HepG2 (cell line): ENCODE measurements at regions not wholly inside any gene's neighbourhood (a gene's known extent, or its start where the extent isn't known, plus 50 kb on each side); places are given as distances from the start of the nearest gene placed in this dataset.

Experiments used
- FOXO1 ChIP-seq: sonication (generic); formaldehyde crosslinking; IDR thresholded peaks from 2 replicates; pipeline ENCODE4 v1.4.0; 2020; ENCODE audit warnings: missing genetic modification reagents
- HDAC6 ChIP-seq: fragments of 200-600 bp; sonication (generic); IDR thresholded peaks from 2 replicates; pipeline ENCODE4 v1.7.0; 2017; ENCODE audit warnings: mild to moderate bottlenecking, antibody characterized with exemption, low read length, low read depth
- HNRNPK ChIP-seq: fragments of 200-400 bp; formaldehyde crosslinking; IDR thresholded peaks from 2 replicates; pipeline ENCODE4 v1.6.1; 2018; ENCODE audit warnings: low read length, low read depth, moderate library complexity, mild to moderate bottlenecking; ENCODE audit not compliant: poor library complexity, severe bottlenecking
- MAFF ChIP-seq: IDR thresholded peaks from 2 replicates; pipeline ENCODE4 v1.6.1; 2011; ENCODE audit warnings: low read depth, low read length, improper control_type of control experiment
- MEF2D ChIP-seq: sonication (generic); formaldehyde crosslinking; IDR thresholded peaks from 2 replicates; pipeline ENCODE4 v1.5.1; 2020; ENCODE audit warnings: mild to moderate bottlenecking, missing genetic modification reagents
- NFRKB ChIP-seq: fragments of 450-650 bp; IDR thresholded peaks from 2 replicates; pipeline ENCODE4 v1.6.1; 2017
- NR2F2 ChIP-seq: IDR thresholded peaks from 2 replicates; pipeline ENCODE4 v1.6.1; 2012; ENCODE audit warnings: low read depth, inconsistent platforms, borderline replicate concordance
- RBM39 ChIP-seq: fragments of 200-400 bp; formaldehyde crosslinking; IDR thresholded peaks from one replicate; pipeline ENCODE4 v1.6.1; 2018; ENCODE audit warnings: antibody characterized with exemption, mild to moderate bottlenecking, low read depth, low read length; ENCODE audit not compliant: poor library complexity, severe bottlenecking
- SRF ChIP-seq: IDR thresholded peaks from 2 replicates; pipeline ENCODE4 v1.6.1; 2011; ENCODE audit warnings: mild to moderate bottlenecking, low read depth, low read length, moderate library complexity
- SUZ12 ChIP-seq: fragments of 150-350 bp; IDR thresholded peaks from 2 replicates; pipeline ENCODE4 v1.6.1; 2014; ENCODE audit warnings: low read depth, low read length
- TRIM24 ChIP-seq: sonication (generic); formaldehyde crosslinking; IDR thresholded peaks from 2 replicates; pipeline ENCODE4 v1.8.0; 2022; ENCODE audit warnings: mild to moderate bottlenecking, missing genetic modification reagents
- YY1 ChIP-seq: IDR thresholded peaks from 2 replicates; pipeline ENCODE4 v1.6.1; 2011; ENCODE audit warnings: low read length, low read depth, moderate library complexity, mild to moderate bottlenecking; ENCODE audit not compliant: insufficient read depth, insufficient replicate concordance
- ZEB1 ChIP-seq: IDR thresholded peaks from 2 replicates; pipeline ENCODE4 v1.6.1; 2012; ENCODE audit warnings: mild to moderate bottlenecking, low read depth, inconsistent platforms; ENCODE audit not compliant: insufficient replicate concordance
- ZNF331 ChIP-seq: sonication (generic); formaldehyde crosslinking; IDR thresholded peaks from 2 replicates; pipeline ENCODE4 v1.4.0; 2020; ENCODE audit warnings: missing genetic modification reagents
- ZNF605 ChIP-seq: sonication (generic); formaldehyde crosslinking; IDR thresholded peaks from 2 replicates; pipeline ENCODE4 v1.8.0; 2022; ENCODE audit warnings: mild to moderate bottlenecking, missing genetic modification reagents
- ZNF678 ChIP-seq: sonication (generic); formaldehyde crosslinking; IDR thresholded peaks from 2 replicates; pipeline ENCODE4 v1.4.0; 2020; ENCODE audit warnings: mild to moderate bottlenecking, missing genetic modification reagents
- TF ChIP-seq, protein P1 (sequence below): sonication (generic); formaldehyde crosslinking; IDR thresholded peaks from 2 replicates; pipeline ENCODE4 v1.4.0; 2020; ENCODE audit warnings: mild to moderate bottlenecking, low read depth, missing genetic modification reagents
- TF ChIP-seq, protein P2 (sequence below): sonication (generic); formaldehyde crosslinking; IDR thresholded peaks from 2 replicates; pipeline ENCODE4 v1.5.0; 2020; ENCODE audit warnings: mild to moderate bottlenecking, missing genetic modification reagents
- TF ChIP-seq, protein P3 (sequence below): IDR thresholded peaks from 2 replicates; pipeline ENCODE4 v1.6.1; 2016; ENCODE audit warnings: low read depth
- TF ChIP-seq, protein P4 (sequence below): IDR thresholded peaks from 2 replicates; pipeline ENCODE4 v1.6.1; 2018; ENCODE audit warnings: missing genetic modification reagents
- TF ChIP-seq, protein P5 (sequence below): sonication (generic); formaldehyde crosslinking; IDR thresholded peaks from 2 replicates; pipeline ENCODE4 v1.4.0; 2020; ENCODE audit warnings: missing genetic modification reagents, borderline replicate concordance

DNA sequence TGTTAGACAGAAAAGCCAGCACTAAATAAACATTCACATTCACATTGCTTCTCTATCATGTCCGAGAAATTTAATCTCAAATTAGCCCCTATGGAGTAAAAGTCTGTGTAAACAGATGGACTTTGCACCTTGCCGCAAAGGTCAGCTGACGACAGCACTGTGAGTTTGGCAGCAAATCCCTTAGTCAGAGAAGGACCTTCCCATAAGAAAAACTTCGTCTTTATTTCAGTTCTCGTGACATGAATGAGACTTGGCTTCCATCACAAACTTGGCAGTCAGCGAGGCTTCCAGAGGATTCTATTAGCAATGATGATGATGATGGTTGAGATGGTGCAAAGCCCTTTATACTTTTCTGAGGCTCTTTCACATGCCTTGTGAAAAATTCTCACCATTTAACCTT is 133.7 kb upstream of the IFNGR1 start (continued):
- TF ChIP-seq, protein P1, sequence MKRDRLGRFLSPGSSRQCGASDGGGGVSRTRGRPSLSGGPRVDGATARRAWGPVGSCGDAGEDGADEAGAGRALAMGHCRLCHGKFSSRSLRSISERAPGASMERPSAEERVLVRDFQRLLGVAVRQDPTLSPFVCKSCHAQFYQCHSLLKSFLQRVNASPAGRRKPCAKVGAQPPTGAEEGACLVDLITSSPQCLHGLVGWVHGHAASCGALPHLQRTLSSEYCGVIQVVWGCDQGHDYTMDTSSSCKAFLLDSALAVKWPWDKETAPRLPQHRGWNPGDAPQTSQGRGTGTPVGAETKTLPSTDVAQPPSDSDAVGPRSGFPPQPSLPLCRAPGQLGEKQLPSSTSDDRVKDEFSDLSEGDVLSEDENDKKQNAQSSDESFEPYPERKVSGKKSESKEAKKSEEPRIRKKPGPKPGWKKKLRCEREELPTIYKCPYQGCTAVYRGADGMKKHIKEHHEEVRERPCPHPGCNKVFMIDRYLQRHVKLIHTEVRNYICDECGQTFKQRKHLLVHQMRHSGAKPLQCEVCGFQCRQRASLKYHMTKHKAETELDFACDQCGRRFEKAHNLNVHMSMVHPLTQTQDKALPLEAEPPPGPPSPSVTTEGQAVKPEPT = no peak
- no peak for TF ChIP-seq ZEB1
- TF ChIP-seq, protein P2, sequence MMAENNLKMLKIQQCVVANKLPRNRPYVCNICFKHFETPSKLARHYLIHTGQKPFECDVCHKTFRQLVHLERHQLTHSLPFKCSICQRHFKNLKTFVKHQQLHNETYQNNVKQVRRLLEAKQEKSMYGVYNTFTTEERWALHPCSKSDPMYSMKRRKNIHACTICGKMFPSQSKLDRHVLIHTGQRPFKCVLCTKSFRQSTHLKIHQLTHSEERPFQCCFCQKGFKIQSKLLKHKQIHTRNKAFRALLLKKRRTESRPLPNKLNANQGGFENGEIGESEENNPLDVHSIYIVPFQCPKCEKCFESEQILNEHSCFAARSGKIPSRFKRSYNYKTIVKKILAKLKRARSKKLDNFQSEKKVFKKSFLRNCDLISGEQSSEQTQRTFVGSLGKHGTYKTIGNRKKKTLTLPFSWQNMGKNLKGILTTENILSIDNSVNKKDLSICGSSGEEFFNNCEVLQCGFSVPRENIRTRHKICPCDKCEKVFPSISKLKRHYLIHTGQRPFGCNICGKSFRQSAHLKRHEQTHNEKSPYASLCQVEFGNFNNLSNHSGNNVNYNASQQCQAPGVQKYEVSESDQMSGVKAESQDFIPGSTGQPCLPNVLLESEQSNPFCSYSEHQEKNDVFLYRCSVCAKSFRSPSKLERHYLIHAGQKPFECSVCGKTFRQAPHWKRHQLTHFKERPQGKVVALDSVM (CRISPR knock-in tag) = no peak
- no peak for TF ChIP-seq HNRNPK
- no peak for TF ChIP-seq NFRKB
- no peak for TF ChIP-seq HDAC6
- TF ChIP-seq YY1 = no peak
- TF ChIP-seq NR2F2 = peak; percentile 73; the same call in 1 of the 2 replicates
- no peak for TF ChIP-seq ZNF605 (CRISPR knock-in tag)
- TF ChIP-seq ZNF678 = no peak
- TF ChIP-seq MAFF = peak; percentile 81
- no peak for TF ChIP-seq SUZ12
- no peak for TF ChIP-seq RBM39
- TF ChIP-seq, protein P3, sequence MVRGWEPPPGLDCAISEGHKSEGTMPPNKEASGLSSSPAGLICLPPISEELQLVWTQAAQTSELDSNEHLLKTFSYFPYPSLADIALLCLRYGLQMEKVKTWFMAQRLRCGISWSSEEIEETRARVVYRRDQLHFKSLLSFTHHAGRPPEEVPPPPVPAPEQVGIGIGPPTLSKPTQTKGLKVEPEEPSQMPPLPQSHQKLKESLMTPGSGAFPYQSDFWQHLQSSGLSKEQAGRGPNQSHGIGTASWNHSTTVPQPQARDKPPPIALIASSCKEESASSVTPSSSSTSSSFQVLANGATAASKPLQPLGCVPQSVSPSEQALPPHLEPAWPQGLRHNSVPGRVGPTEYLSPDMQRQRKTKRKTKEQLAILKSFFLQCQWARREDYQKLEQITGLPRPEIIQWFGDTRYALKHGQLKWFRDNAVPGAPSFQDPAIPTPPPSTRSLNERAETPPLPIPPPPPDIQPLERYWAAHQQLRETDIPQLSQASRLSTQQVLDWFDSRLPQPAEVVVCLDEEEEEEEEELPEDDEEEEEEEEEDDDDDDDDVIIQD (CRISPR knock-in tag) = peak; percentile 82
- TF ChIP-seq, protein P4, sequence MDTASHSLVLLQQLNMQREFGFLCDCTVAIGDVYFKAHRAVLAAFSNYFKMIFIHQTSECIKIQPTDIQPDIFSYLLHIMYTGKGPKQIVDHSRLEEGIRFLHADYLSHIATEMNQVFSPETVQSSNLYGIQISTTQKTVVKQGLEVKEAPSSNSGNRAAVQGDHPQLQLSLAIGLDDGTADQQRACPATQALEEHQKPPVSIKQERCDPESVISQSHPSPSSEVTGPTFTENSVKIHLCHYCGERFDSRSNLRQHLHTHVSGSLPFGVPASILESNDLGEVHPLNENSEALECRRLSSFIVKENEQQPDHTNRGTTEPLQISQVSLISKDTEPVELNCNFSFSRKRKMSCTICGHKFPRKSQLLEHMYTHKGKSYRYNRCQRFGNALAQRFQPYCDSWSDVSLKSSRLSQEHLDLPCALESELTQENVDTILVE (CRISPR knock-in tag) = no peak; the same call in none of the 2 replicates
- TF ChIP-seq TRIM24 (CRISPR knock-in tag) = no peak
- no peak for TF ChIP-seq SRF
- TF ChIP-seq ZNF331 = peak; percentile 44; the same call in 1 of the 2 replicates
- TF ChIP-seq MEF2D (CRISPR knock-in tag) = peak; percentile 23; the same call in 1 of the 2 replicates
- TF ChIP-seq, protein P5, sequence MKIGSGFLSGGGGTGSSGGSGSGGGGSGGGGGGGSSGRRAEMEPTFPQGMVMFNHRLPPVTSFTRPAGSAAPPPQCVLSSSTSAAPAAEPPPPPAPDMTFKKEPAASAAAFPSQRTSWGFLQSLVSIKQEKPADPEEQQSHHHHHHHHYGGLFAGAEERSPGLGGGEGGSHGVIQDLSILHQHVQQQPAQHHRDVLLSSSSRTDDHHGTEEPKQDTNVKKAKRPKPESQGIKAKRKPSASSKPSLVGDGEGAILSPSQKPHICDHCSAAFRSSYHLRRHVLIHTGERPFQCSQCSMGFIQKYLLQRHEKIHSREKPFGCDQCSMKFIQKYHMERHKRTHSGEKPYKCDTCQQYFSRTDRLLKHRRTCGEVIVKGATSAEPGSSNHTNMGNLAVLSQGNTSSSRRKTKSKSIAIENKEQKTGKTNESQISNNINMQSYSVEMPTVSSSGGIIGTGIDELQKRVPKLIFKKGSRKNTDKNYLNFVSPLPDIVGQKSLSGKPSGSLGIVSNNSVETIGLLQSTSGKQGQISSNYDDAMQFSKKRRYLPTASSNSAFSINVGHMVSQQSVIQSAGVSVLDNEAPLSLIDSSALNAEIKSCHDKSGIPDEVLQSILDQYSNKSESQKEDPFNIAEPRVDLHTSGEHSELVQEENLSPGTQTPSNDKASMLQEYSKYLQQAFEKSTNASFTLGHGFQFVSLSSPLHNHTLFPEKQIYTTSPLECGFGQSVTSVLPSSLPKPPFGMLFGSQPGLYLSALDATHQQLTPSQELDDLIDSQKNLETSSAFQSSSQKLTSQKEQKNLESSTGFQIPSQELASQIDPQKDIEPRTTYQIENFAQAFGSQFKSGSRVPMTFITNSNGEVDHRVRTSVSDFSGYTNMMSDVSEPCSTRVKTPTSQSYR (CRISPR knock-in tag) = no peak
- peak; percentile 68 for TF ChIP-seq FOXO1 (CRISPR knock-in tag)
